Eye (tissue), 1 donor: ENCODE measurements at regions not wholly inside any gene's neighbourhood (a gene's known extent, or its start where the extent isn't known, plus 50 kb on each side); places are given as distances from the start of the nearest gene placed in this dataset.
"Not testable (repeated sequence)": the region's sequence is repeated elsewhere in the genome, so short reads cannot be mapped to it uniquely, and the experiment has no call there.

Source experiments
- DNase-seq: peaks from one replicate; pipeline ENCODE4 v3.0.0-alpha.2; 2015

- no peak for DNase-seq
Measured at GRCh38 chr13:73547239-73547638, 488.4 kb downstream of the KLF5 start.

GRCh38 chr13:73544175-73544574 lies 485.4 kb downstream of the KLF5 start:
- DNase-seq: no peak

DNA sequence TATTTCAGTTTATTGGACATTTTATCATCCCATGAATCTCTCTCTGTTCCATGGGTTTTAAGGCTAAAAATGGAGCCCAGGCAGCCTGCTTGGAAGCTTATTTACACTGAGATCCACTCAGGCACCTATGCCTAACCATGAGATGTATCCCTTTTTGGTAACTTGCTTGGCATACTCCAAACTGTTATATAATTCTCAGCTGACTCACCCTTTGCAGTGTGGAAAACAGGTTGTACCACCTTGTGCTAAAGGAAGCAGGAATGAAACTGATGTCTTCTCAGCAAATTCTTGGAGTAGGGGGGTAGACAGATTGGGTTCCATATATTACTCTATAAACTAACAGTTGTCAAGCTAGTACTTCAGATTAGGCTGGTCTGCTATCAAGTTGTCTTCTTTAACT lies 483.6 kb downstream of the KLF5 start:
- DNase-seq: no peak

DNA sequence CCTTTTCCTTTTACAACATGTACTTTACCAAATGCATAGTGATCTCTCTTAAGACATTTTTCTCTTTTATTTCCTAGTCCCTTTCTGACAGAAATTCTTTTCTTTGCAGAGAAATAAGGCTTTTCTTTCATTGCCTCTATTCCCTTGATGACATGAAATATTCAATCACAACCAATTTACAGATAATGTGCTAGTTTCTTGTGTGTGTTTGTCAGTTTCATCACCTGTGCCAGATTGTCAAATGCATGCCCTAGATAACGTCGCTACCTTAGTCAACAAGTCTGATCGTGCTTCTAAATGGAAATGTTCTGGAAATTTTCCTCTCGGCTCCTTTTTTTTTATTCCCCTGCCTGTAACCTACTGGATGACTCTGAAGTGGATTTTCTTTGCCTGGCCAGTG lies 478.1 kb downstream of the KLF5 start:
- DNase-seq: no peak

DNA sequence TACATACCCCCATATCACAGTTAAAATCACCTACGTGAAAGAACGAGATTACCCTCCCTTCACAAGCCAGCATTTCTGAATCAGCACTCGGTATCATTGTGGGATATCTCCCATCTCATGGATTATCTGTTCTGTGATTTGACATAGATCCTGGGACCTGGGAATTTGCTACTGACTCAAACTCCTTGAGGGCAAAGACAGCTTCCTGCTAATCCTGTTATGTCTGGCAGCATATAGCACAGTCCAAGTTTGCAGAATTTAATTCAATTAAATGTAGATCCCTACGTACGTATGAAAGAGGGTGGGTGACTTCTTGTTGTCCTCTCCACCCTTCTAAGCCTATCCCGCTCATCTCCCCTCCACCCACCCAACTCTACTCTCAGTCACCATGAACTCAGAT lies 476.5 kb downstream of the KLF5 start:
- DNase-seq: no peak

GRCh38 chr13:73532987-73533510 lies 474.2 kb downstream of the KLF5 start:
- no peak for DNase-seq

DNA sequence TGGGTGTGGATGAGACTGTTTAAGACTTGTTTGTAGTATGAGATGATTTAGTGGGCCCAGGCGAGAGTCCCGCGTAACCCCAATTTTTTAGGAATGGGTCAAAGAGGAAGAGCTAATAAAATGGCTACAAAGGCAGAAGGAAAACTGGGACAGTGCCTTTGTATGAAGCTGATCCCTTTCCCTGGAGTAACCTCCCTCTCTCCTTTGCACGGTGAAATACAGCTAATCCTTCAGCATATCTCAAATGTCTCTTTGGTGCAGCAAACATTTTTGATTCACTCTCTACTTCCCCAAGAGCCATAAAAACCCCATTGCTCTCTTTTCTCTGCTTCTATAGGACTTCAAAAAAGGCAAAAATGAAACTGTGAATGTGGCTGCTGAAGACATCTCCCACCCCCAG lies 473.8 kb downstream of the KLF5 start:
- DNase-seq: no peak

GRCh38 chr13:73531014-73531413 lies 472.2 kb downstream of the KLF5 start:
- no peak for DNase-seq

DNA sequence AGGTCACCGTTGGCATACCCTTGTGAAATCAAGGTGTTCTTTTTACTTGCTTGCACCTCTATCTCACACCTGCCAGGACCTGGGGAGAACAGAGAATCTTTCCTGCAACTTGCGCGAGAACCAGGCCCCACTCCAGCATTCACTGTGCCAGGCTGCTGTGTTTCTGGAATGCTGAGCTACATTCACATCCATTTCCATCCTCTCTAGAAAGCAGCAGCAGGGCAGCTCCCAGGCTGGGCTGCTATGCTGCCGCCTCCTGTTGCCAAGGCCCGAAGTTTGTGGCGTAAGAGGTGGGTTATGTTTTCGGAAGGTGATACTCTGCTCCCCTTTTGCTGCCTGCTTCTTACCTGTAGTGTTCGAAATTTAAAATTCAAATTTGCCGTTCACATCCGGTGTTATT lies 464.1 kb downstream of the KLF5 start:
- DNase-seq: no peak

- DNase-seq: no peak
Measured at GRCh38 chr13:73521985-73522524, 463.2 kb downstream of the KLF5 start.

GRCh38 chr13:73521290-73521624 lies 462.5 kb downstream of the KLF5 start:
- DNase-seq: no peak

DNA sequence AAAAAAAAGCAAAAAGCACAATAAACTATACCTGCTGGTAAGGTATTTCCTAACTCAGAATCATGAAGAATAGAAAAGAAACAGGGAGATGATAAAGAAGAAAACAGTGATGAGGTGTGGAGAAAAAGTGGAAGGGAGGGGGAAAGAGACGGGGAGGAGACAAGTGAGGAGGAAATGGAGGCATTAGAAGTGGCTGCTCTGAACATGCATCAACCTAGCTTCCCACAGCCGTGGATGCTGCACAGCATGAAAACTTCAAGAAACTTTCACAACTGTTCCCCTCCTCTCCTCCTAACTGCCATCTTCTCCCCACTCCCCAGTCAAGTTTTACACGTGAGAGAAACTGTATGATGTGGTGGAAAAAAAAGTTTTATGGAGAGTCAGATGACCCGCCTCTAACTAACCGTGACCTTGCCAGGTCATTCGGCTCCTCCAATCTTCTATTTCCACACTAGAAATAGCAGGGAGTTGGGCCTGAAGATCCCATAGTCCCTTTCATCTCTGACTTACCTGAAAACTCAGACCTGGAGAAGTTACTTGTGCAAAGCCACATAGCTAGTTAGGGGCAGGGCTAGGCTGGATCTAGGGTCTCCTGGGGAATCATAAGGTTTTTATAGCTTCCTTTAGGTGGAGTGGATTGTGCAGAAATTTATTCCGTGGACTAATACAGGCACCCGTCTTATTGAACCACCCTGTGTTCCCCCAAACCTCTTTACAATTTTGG lies 461.9 kb downstream of the KLF5 start:
- no peak for DNase-seq

GRCh38 chr13:73520135-73520534 lies 461.3 kb downstream of the KLF5 start:
- DNase-seq: not testable (repeated sequence)

GRCh38 chr13:73519396-73520116 lies 460.8 kb downstream of the KLF5 start:
- no peak for DNase-seq

- DNase-seq: no peak
Measured at GRCh38 chr13:73517766-73518165, 459.0 kb downstream of the KLF5 start.

- no peak for DNase-seq
Measured at GRCh38 chr13:73516731-73517130, 457.9 kb downstream of the KLF5 start.

GRCh38 chr13:73514208-73514607 lies 455.4 kb downstream of the KLF5 start:
- DNase-seq: no peak

DNA sequence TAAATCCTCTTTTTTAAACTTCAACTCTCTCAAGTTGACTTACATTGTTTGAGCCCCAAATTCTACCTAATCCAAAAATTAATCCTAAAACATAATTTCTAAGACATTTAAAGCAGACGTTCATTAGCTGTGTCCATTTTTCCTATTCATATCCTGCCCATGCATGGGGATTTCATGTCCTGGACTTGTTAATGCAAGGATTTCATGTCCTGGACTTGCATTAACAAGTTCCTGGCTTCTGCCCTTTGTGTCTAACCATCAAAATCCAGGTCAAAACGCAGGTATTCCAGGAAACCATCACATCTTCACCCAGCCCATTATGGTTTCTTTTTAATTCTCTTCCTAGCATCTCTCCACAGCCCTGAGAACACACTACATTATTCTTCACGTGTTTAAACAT lies 454.9 kb downstream of the KLF5 start:
- no peak for DNase-seq

GRCh38 chr13:73508841-73509240 lies 450.0 kb downstream of the KLF5 start:
- no peak for DNase-seq

- peak; percentile 3 for DNase-seq
Measured at GRCh38 chr13:73505376-73505890, 446.6 kb downstream of the KLF5 start.

- DNase-seq: no peak
Measured at GRCh38 chr13:73499695-73500094, 440.9 kb downstream of the KLF5 start.

DNA sequence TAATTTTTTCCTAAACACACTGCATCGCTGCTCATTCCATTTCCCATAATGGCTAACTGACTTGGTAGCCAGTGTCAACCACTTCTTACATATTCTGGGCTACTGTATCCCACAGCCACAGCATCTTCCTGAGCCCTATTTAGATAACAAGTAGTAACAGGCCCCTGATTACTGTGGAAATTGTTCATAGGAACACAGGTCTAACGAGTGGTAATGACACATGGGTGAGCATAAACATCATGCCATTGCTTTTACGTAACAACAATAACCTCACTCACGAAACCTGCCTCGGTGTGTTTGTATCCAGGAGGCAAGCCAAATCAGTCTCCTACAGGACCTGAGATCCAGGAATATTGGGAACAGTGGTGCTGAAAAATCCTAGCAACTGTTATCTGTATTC lies 438.6 kb downstream of the KLF5 start:
- no peak for DNase-seq

DNA sequence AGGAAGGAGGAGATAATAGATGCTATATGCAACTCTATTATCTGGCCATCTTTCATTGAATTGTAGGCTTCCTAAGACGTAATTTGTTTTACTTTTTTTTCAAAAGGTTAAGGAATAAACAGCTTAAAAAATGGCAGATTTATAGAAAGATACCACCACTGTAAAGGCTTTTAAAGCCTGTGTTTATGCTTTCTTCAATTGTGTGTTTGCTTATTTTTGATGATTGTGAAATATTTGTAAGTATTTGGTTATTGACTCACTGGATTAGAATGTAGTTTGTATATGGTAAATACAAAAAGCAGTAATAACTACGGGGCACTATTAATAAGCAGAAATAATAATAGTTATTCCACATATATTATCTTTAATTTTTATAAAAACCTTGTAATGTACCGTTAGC lies 437.9 kb downstream of the KLF5 start:
- DNase-seq: no peak

DNA sequence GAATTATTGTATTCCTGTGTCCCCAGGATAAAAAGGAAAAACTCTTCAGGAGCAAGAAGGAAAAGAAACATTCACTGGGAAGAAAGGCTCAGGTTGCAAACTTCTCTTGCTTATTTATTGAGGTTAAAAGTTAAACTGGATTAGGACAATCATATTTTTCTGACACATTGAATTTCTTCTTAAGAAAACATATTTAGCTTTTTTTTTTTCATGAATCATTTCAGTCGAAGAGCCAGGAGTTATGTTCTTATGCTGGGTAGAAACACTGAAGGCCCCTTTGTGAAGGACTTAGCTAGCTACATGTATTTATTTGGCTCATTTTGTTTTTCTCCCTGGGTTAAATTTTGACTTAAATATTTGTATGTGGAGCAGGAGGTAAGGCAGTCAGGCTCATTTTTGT lies 434.0 kb downstream of the KLF5 start:
- DNase-seq: no peak
